ENCODE measurements at regions not wholly inside any gene's neighbourhood (a gene's known extent, or its start where the extent isn't known, plus 50 kb on each side); places are given as distances from the start of the nearest gene placed in this dataset.

DNA sequence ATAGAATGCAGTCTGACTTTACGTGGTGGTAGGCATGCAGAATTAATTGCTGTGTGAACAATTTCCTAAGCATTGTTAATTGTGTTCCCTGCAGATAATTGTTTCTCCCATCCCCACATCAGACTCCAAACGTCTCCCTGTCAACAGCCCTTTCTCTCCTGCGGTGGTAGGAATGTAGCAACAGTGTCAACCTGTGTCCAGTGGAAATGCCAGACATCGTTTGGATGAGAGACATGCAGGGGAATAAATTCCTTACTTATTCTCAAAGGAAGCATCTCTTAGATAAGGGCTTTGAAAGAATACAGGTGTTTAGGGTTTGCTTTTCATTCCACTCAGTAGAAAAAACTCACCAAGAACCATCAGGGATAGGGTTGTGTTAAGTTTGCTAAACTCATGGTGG, 245.3 kb upstream of the WWC1 start:
- DNase-seq (ENCODE audit: low read depth in 2 of 2) = no peak

DNA sequence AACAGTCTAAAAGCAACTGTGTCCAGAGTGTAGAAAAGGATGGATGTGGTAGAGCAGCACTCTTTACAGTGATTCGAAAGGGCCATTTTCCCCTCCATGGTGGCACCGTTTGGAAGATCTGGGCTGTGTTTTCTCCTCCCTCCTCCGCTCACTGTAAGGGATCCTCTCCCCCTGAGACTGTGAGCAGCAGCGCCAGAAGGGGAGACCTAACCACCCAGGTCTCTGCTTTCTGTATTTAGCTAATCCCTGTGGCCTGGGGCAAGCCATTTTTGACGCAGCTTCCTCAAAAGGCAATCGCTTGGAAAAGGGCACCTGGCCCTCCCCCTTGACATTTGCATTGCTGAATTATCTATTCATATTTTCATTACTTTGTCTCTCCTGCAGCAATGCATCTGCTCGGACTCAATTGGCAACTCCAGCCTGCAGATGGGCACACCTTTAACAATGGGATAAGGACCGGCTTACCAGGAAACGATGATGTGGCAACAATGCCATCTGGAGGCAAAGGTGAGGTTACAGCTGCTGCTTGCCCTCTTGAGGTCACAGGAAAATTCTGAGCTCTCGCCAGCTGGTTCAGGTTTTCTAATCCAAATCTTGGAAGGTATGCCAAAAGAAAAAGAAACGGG, 244.3 kb upstream of the WWC1 start:
- no peak for DNase-seq (ENCODE audit: low read depth in 2 of 2)

DNA sequence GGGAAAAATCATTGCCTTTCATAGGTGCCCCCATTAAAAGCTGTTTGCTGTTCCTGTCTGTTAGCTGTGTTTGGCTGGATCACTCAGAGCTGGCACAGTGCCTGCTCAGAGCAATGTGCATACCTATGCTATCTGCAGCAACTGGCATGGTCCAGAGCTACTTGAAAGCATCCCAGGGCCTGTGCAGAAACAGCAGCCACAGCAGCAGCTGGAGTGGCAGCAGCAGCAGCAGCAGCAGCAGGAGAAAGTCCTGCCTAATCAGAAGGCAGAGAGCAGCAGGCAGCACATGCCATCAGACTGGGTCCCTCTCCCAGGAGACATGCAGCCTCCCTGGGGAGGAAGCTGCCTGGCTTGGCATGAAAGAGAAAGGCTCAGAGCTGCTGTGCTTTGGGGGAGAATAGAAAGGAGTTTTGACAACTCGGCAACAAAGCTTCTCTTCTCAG, 243.8 kb upstream of the WWC1 start:
- DNase-seq (ENCODE audit: low read depth in 2 of 2) = no peak

GRCh38 chr5:168048486-168048885, 243.0 kb upstream of the WWC1 start:
- DNase-seq (ENCODE audit: low read depth in 2 of 2) = no peak

DNA sequence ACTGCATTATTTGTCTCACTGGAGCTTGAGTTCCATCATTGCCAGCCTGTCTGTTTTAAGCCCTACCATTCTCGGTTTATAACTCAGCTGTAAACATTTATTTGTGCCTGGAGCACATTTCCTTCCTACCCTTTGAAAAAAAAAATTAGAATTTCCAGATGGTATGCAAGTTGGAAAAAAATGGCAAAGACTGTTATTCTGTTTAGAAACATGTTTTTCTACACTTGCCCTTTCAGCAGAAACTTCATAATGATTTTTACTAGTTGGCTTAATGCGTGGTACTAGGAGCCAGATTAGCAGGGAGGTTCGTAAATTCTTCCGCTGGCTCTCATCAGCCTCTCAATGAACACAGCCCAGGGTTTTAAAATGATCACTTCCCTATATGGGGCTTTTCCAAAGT, 238.8 kb upstream of the WWC1 start:
- no peak for DNase-seq (ENCODE audit: low read depth in 2 of 2)

- DNase-seq (ENCODE audit: low read depth in 2 of 2) = no peak
These were observed 237.4 kb upstream of the WWC1 start for GRCh38 chr5:168054091-168054490.

- no peak for DNase-seq (ENCODE audit: low read depth in 2 of 2)
These were observed 236.2 kb upstream of the WWC1 start for GRCh38 chr5:168055141-168055683.

GRCh38 chr5:168055961-168056360, 235.5 kb upstream of the WWC1 start:
- no peak for DNase-seq (ENCODE audit: low read depth in 2 of 2)

GRCh38 chr5:168056499-168057182, 234.8 kb upstream of the WWC1 start:
- no peak for DNase-seq (ENCODE audit: low read depth in 2 of 2)

DNA sequence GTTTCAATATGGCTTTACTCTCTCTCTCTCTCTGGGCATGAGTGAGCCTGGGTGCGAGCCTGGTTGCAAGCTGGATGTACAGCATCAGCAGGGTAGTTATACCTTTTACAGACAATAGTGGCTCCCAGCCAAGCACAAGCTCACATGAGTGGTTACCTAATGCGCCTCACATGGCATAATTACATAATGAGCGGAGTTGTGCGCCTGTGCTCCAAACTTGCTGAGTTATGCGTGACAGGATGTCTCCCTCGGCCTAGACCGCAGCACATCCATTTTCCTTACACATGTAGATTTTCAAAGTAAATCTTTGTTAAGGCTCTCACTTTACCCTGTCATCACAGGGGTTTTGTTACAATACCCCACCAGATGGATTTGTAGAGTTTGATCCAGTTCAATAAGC, 233.5 kb upstream of the WWC1 start:
- DNase-seq (ENCODE audit: low read depth in 2 of 2) = no peak

DNA sequence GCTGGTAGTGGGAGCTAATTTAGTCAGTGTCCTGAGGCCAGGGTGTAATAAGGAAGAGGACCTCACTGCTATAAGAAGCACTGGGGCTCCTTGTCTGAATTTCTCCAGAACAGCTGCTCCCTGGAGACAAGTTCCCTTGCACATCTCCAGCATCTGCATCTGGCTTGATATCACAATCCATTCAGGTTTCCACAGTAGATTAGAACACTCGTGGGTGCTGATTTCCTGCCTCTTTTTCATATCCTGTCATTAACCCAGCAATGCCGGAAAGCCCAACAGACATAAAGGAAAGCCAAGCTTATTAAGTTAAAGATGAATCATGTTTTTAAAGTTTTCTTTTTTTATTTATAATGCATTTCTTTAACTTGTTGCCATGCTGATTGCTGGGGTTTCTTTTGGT, 232.3 kb upstream of the WWC1 start:
- no peak for DNase-seq (ENCODE audit: low read depth in 2 of 2)

DNA sequence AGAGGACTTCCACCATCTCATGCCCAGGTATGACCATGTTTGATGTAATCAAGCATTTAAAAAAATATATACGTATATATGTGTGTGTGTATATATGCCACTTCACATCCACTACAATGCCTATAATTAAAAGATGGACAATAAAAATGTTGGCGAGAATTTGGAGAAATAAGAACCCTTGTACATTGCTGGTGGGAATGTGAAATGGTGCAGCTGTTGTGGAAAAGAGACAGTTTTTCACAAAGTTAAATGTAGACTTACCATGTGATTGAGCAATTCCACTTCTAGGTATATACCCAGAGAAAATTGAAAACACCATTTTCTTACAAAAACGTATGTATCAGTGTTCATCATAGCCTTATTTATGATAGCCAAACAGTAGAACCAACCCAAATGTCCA, 229.2 kb upstream of the WWC1 start:
- no peak for DNase-seq (ENCODE audit: low read depth in 2 of 2)

- DNase-seq (ENCODE audit: low read depth in 2 of 2) = no peak
These were observed 227.0 kb upstream of the WWC1 start for GRCh38 chr5:168064457-168064856.

GRCh38 chr5:168064933-168065622, 226.4 kb upstream of the WWC1 start:
- DNase-seq (ENCODE audit: low read depth in 2 of 2) = no peak

DNA sequence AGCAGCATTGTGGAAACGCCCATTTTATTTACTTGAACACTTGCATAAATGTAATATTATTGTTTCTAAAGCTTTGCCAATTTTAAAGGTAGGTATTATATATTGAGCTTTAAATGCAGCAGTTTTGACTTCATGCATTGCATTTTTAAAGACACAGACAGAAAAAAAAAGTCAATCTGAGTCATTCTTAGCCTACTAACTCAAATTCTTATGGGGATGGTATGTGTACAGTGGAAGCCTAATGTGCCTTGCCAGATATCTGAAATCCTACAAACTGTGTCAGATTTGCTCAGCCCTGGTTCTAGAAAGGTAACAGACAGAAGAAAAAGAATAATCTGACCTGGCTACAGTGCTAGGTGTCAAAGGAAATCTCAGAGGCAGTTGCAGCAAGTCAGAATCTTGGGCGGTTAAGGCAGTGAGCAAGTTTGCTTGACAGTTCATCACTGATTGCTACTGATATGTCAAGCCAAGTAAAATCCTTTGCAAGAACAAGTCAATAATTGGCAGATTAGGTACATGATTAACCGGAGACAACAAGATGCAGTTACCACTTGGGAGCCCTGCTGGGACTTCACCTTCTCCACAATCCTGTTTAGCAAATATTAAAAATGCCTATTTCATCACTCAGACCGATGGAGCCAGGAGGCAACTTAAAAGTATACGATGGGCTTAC, 224.8 kb upstream of the WWC1 start:
- no peak for DNase-seq (ENCODE audit: low read depth in 2 of 2)

DNA sequence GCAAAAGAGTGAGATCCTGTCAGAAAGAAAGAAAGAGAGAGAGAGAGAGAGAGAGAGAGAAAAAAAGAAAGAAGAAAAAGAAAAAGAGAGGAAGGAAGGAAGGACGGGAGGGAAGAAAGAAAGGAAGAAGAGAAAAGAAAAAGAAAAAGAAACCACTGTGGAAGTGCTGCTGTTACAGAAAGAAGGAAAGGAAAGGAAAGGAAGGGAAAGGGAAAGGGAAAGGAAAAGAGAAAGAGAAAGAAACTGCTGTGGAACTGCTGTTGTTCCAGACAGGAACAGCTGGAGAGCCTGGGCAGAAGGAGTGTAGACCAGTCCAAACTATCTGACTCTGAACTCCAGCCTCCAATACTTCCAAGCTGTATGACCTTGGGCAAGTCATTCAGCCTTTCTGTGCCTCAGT, 220.7 kb upstream of the WWC1 start:
- no peak for DNase-seq (ENCODE audit: low read depth in 2 of 2)

- no peak for DNase-seq (ENCODE audit: low read depth in 2 of 2)
These were observed 218.8 kb upstream of the WWC1 start for GRCh38 chr5:168072665-168073064.

DNA sequence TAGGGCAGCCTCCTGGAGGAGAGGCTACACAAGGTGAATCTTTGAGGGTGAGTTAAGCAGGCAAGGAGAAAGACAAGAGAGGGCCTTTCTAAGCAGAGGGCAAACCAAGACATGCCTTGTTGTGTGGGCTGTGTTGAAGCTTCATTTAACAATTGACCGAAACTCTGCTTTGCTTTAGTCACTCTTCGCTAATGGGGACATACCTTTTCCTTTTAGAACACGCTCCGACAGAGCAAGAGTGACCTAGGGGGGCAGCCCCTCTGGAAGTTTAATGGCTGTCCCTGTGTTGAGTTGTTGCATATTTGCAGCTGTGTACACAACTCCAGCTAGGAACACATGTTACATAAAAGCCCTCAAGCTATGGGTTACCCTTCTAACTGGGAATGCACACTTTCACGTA, 218.1 kb upstream of the WWC1 start:
- no peak for DNase-seq (ENCODE audit: low read depth in 2 of 2)

- DNase-seq (ENCODE audit: low read depth in 2 of 2) = no peak
These were observed 217.2 kb upstream of the WWC1 start for GRCh38 chr5:168073991-168074800.

- DNase-seq (ENCODE audit: low read depth in 2 of 2) = no peak
These were observed 216.1 kb upstream of the WWC1 start for GRCh38 chr5:168075387-168075786.

- peak in 1 of 2 donors; percentile 7 for DNase-seq (ENCODE audit: low read depth in 2 of 2)
These were observed 214.9 kb upstream of the WWC1 start for GRCh38 chr5:168076561-168076991.

Measured in activated CD4-positive, alpha-beta T cell treated with anti-CD3 and anti-CD28 coated beads for 24 hours (primary cell).